VCaP (cell line): ENCODE measurements at regions not wholly inside any gene's neighbourhood (a gene's known extent, or its start where the extent isn't known, plus 50 kb on each side); places are given as distances from the start of the nearest gene placed in this dataset.

ENCODE experiments used
- H3K27ac ChIP-seq: fragments of 450-650 bp; 2 replicates; pipeline ENCODE4 v1.5.1; 2017
- CTCF ChIP-seq: fragments of 450-650 bp; conservative IDR thresholded peaks from 2 replicates; pipeline ENCODE4 v1.5.1; 2017; ENCODE audit warnings: mild to moderate bottlenecking, moderate library complexity

GRCh38 chr18:28657961-28658360 is 481.0 kb upstream of the CDH2 start:
- H3K27ac ChIP-seq = no peak overlapping the region
- no peak for TF ChIP-seq CTCF

GRCh38 chr18:28652654-28653053 is 475.7 kb upstream of the CDH2 start:
- TF ChIP-seq CTCF = no peak
- no peak overlapping the region for H3K27ac ChIP-seq

GRCh38 chr18:28651298-28651697 is 474.4 kb upstream of the CDH2 start:
- H3K27ac ChIP-seq = no peak overlapping the region
- TF ChIP-seq CTCF = no peak

- no peak for TF ChIP-seq CTCF
- no peak overlapping the region for H3K27ac ChIP-seq
Observed at GRCh38 chr18:28650860-28651259, 473.9 kb upstream of the CDH2 start.

GRCh38 chr18:28647961-28648360 is 471.0 kb upstream of the CDH2 start:
- TF ChIP-seq CTCF = no peak
- no peak overlapping the region for H3K27ac ChIP-seq

- H3K27ac ChIP-seq = no peak overlapping the region
- no peak for TF ChIP-seq CTCF
Observed at GRCh38 chr18:28637897-28638296, 461.0 kb upstream of the CDH2 start.

- no peak overlapping the region for H3K27ac ChIP-seq
- no peak for TF ChIP-seq CTCF
Observed at GRCh38 chr18:28635530-28635929, 458.6 kb upstream of the CDH2 start.

GRCh38 chr18:28626756-28627155 is 449.8 kb upstream of the CDH2 start:
- TF ChIP-seq CTCF = no peak

More at GRCh38 chr18:28626756-28627155, 449.8 kb upstream of the CDH2 start:
- H3K27ac ChIP-seq = no peak overlapping the region
